Bronchial epithelial cell (primary cell): ENCODE measurements at regions not wholly inside any gene's neighbourhood (a gene's known extent, or its start where the extent isn't known, plus 50 kb on each side); places are given as distances from the start of the nearest gene placed in this dataset.
A peak's percentile ranks its signal among the peaks of the same experiment; 100 is the strongest.

Experiments used
- DNase-seq: peaks from one replicate; pipeline ENCODE4 v3.0.0-alpha.2; 2010; ENCODE audit warnings: low read depth
- FAIRE-seq: peaks from 2 replicates; lab custom pipeline; 2011; peaks lifted over from hg19 to GRCh38; lab: Jason Lieb, UNC
- H3K27me3 ChIP-seq: 2 replicates; pipeline ENCODE4 v1.5.1; 2011; ENCODE audit warnings: low read length; ENCODE audit not compliant: control insufficient read depth, insufficient read depth
- H3K36me3 ChIP-seq: 2 replicates; pipeline ENCODE4 v1.5.1; 2011; ENCODE audit warnings: low read length; ENCODE audit not compliant: control insufficient read depth, insufficient read depth
- H3K4me3 ChIP-seq: 2 replicates; pipeline ENCODE4 v1.5.1; 2011; ENCODE audit warnings: mild to moderate bottlenecking, low read depth, low read length, control low read depth
- CTCF ChIP-seq: IDR thresholded peaks from 2 replicates; pipeline ENCODE4 v1.5.1; 2011; ENCODE audit warnings: mild to moderate bottlenecking, moderate library complexity, low read length, control low read depth, inconsistent platforms; ENCODE audit not compliant: insufficient read depth, severe bottlenecking

DNA sequence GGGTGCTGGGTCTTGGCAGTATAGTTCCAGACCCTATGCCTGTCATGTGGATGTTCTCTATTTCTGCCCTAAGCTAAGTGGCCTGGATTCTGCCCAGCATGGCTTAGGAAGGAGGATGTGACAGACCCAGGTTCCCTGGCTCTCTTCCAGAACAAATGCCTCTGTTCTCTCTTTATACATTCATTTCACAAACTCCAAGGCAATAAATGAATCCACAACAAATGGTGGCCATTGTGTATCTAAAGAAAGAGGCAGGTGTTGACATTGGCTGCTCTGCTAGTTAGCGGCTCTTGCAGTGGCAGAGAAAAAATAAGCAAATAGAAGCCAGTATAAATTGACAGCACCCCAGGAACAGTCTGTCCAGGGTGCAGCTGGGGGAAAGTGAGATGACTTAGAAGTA lies 298.6 kb downstream of the SUCLG1 start:
- Histone ChIP-seq H3K27me3 (no peaks in the 10 kb centered on the region), H3K4me3 (no peak overlapping the region), H3K36me3 (no peaks in the 10 kb centered on the region)
- FAIRE-seq: no peak
- DNase-seq: no peak
- TF ChIP-seq CTCF: no peak

DNA sequence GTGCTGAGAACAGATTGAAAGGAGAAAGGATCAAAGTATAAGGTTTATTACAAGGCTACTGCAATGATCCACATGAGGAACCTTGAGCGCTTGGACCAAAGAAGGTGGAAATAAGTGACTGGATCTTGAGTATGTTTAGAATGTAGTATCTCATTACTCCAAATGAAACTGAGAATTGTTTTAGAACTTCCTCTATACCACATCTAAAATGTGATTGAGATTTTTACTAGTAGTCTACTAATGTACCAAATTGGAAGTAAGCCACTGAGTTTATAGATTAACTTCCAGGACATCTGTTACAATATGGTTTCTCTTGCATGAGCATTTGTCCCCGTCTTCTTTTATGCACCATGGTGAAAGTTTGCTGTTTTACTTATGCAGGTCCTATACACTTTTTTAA lies 300.5 kb downstream of the SUCLG1 start:
- Histone ChIP-seq H3K36me3 (no peaks in the 10 kb centered on the region), H3K4me3 (no peak overlapping the region), H3K27me3 (no peaks in the 10 kb centered on the region)
- no peak for TF ChIP-seq CTCF
- DNase-seq (no peak), FAIRE-seq (no peak)

- FAIRE-seq (no peak), DNase-seq (peak; percentile 44)
Observed at GRCh38 chr2:84152462-84152861, 306.6 kb downstream of the SUCLG1 start.

GRCh38 chr2:84144345-84144744 lies 314.7 kb downstream of the SUCLG1 start:
- H3K4me3 ChIP-seq: no peak overlapping the region
- FAIRE-seq (no peak), DNase-seq (no peak)
- H3K27me3 ChIP-seq: no peaks in the 10 kb centered on the region
- H3K36me3 ChIP-seq: no peaks in the 10 kb centered on the region
- TF ChIP-seq CTCF: no peak

More at GRCh38 chr2:84152462-84152861, 306.6 kb downstream of the SUCLG1 start:
- no peak for TF ChIP-seq CTCF
- Histone ChIP-seq H3K4me3 (no peak overlapping the region), H3K27me3 (no peaks in the 10 kb centered on the region), H3K36me3 (no peaks in the 10 kb centered on the region)

DNA sequence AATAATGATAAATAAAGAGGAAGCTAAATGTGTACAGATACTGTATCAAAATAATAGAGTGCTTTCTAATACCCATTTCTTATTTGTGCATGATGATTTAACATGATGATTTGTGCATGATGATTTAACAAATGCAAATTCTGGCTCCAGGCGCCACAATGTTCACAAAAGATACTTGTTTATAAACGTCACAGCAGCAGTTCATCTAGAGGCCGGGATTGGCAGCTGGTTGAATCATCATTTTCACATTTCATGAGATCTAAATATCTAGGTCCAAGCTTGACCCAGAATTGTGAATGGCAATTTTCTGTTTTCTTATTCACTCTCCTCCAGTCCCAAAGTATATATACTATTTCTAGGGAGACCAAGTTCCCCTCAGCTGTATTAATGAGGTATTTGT lies 322.0 kb downstream of the SUCLG1 start:
- H3K4me3 ChIP-seq: no peak overlapping the region
- FAIRE-seq (no peak), DNase-seq (no peak)
- H3K36me3 ChIP-seq: no peaks in the 10 kb centered on the region
- H3K27me3 ChIP-seq: no peaks in the 10 kb centered on the region
- TF ChIP-seq CTCF: no peak

- no peak for TF ChIP-seq CTCF
- FAIRE-seq (no peak), DNase-seq (no peak)
- Histone ChIP-seq H3K4me3 (no peak overlapping the region), H3K27me3 (no peaks in the 10 kb centered on the region), H3K36me3 (no peaks in the 10 kb centered on the region)
Observed at GRCh38 chr2:84132370-84132769, 326.7 kb downstream of the SUCLG1 start.
